ENCODE measurements at regions not wholly inside any gene's neighbourhood (a gene's known extent, or its start where the extent isn't known, plus 50 kb on each side); places are given as distances from the start of the nearest gene placed in this dataset.
A peak's percentile ranks its signal among the peaks of the same experiment; 100 is the strongest.

GRCh38 chr7:96836456-96836855 lies 126.8 kb upstream of the SEM1 start:
- Mint-ChIP-seq H3K27me3 (peaks cover 65% of the 10 kb centered on the region), H3K4me1 (peaks cover 34% of the 10 kb centered on the region), H3K36me3 (ENCODE audit: low read depth) (peaks cover 5% of the 10 kb centered on the region), H3K4me3 (peak overlapping the region; percentile 40), H3K27ac (no peak overlapping the region), H3K9me3 (peaks cover 5% of the 10 kb centered on the region)
- ChIA-PET CTCF (no interaction called here), POLR2A (no interaction called here)
- no peak for DNase-seq

DNA sequence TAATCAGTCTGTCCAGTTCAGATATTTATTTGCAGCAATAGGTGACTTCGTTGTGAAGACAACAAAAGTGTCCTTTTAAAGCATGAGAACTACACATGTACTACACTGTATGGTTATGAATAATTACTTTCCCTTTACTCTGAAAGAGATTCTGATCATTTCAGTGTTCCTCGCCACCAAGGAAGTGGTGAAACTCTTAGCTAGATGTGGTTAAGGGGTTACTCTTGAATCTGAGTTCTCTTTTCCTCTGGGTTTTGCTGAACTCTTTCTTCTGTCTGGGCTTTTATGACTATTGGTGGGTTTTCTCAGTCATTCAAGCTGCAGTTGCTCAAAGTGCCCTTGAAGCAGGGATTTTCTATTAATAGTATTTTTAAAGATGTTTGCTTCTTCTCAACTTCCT lies 127.9 kb upstream of the SEM1 start:
- ChIA-PET CTCF (interaction anchor here (1.2 kb wide), 1 partner anchor 9 kb away, joined by 6 read pairs; no protein-coding TSS in a partner anchor), POLR2A (no interaction called here)
- H3K4me3 Mint-ChIP-seq, result peak overlapping the region; percentile 39
- DNase-seq, result peak; percentile 71
- peak overlapping the region; percentile 16 for H3K27ac Mint-ChIP-seq
- peaks cover 66% of the 10 kb centered on the region for H3K27me3 Mint-ChIP-seq
- H3K4me1 Mint-ChIP-seq, result peaks cover 34% of the 10 kb centered on the region
- peaks cover 5% of the 10 kb centered on the region for H3K9me3 Mint-ChIP-seq
- H3K36me3 Mint-ChIP-seq (ENCODE audit: low read depth), result peaks cover 5% of the 10 kb centered on the region

- ChIA-PET CTCF (no interaction called here), POLR2A (no interaction called here)
- Mint-ChIP-seq H3K36me3 (ENCODE audit: low read depth) (peaks cover 5% of the 10 kb centered on the region), H3K27me3 (peaks cover 70% of the 10 kb centered on the region), H3K9me3 (peaks cover 5% of the 10 kb centered on the region), H3K4me3 (no peak overlapping the region), H3K27ac (no peak overlapping the region), H3K4me1 (peaks cover 34% of the 10 kb centered on the region)
- DNase-seq, result no peak
These were observed 128.8 kb upstream of the SEM1 start for GRCh38 chr7:96838481-96838880.

DNA sequence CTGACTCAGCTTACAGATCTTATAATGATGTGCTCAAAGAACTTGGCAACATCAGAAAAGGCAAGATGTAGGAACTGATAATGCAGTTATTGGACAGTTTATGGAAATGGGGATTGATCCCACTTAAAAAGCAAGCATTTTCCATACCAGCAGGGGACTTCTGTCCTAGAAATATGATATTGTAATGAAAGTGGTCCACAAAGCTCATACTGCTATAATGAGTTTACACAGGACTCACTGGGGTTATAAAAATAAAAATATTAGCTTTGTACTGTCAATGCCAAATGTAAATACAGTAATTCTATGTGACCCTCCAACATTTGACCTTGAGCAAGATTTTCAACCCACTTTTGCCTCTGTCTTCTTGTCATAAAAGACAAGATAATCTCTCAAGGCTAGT lies 145.5 kb upstream of the SEM1 start:
- H3K27ac Mint-ChIP-seq, result no peak overlapping the region
- no peaks in the 10 kb centered on the region for H3K9me3 Mint-ChIP-seq
- H3K4me3 Mint-ChIP-seq, result no peak overlapping the region
- ChIA-PET POLR2A (no interaction called here), CTCF (no interaction called here)
- no peak for DNase-seq
- H3K4me1 Mint-ChIP-seq, result no peaks in the 10 kb centered on the region
- peaks cover 27% of the 10 kb centered on the region for H3K27me3 Mint-ChIP-seq
- H3K36me3 Mint-ChIP-seq (ENCODE audit: low read depth), result no peaks in the 10 kb centered on the region

- Mint-ChIP-seq H3K27ac (no peak overlapping the region), H3K36me3 (ENCODE audit: low read depth) (no peaks in the 10 kb centered on the region), H3K9me3 (no peaks in the 10 kb centered on the region), H3K4me1 (no peaks in the 10 kb centered on the region), H3K27me3 (peaks cover 30% of the 10 kb centered on the region), H3K4me3 (no peak overlapping the region)
- POLR2A ChIA-PET, result no interaction called here
- CTCF ChIA-PET, result no interaction called here
- no peak for DNase-seq
These were observed 146.0 kb upstream of the SEM1 start for GRCh38 chr7:96855691-96856090.

- H3K9me3 Mint-ChIP-seq, result no peaks in the 10 kb centered on the region
- H3K27me3 Mint-ChIP-seq, result peaks cover 16% of the 10 kb centered on the region
- ChIA-PET POLR2A (no interaction called here), CTCF (interaction anchor here (0.5 kb wide), 1 partner anchor 53 kb away, joined by 5 read pairs; no protein-coding TSS in a partner anchor)
- no peak overlapping the region for H3K27ac Mint-ChIP-seq
- H3K36me3 Mint-ChIP-seq (ENCODE audit: low read depth), result no peaks in the 10 kb centered on the region
- no peak for DNase-seq
- no peaks in the 10 kb centered on the region for H3K4me1 Mint-ChIP-seq
- H3K4me3 Mint-ChIP-seq, result no peak overlapping the region
These were observed 135.8 kb upstream of the DLX6 start for GRCh38 chr7:96869538-96869937.

DNA sequence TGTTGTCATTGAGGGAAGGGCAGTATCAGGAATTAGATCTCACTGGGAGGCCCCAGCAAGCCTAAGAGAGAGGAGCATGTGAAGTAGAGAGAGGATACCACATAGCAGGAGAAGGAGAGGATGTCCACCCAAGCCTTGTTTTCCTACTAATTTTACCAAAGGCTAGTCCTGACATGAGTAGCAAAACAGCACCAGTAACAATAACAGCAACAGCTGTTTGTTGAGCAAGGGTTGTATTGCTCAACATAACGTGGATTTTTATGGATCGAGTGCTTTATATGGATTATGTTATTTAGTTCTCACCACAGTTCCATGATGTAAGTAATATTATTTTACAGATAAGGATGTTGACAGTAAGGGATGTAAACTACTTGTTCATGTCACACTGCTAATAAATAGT lies 135.2 kb upstream of the DLX6 start:
- no peak for DNase-seq
- Mint-ChIP-seq H3K4me3 (no peak overlapping the region), H3K36me3 (ENCODE audit: low read depth) (no peaks in the 10 kb centered on the region), H3K27me3 (peaks cover 9% of the 10 kb centered on the region), H3K27ac (no peak overlapping the region), H3K9me3 (no peaks in the 10 kb centered on the region), H3K4me1 (no peaks in the 10 kb centered on the region)
- POLR2A ChIA-PET, result no interaction called here
- CTCF ChIA-PET, result no interaction called here

DNA sequence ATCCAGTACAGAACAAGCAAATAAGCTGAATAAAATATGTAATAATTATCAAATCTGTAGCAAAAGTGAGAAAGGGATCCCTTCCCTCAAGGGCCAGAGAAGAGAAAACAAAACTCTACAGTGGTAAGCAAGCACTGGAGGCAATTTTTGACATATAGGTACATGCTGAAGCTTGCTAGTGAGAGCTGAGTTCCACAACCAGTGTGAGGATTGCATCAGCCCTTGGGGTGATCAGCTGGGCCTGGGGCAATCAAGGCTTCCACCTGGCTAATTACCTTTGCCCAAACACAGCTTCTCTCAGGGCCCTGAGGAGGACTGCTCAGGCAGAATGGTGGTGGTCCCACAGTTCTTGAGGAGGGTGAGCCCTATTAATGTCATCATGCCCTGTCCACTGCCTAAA lies 134.4 kb upstream of the DLX6 start:
- Mint-ChIP-seq H3K36me3 (ENCODE audit: low read depth) (no peaks in the 10 kb centered on the region), H3K4me3 (no peak overlapping the region), H3K4me1 (no peaks in the 10 kb centered on the region), H3K9me3 (no peaks in the 10 kb centered on the region), H3K27me3 (peaks cover 8% of the 10 kb centered on the region), H3K27ac (no peak overlapping the region)
- DNase-seq, result no peak
- POLR2A ChIA-PET, result no interaction called here
- CTCF ChIA-PET, result no interaction called here

DNA sequence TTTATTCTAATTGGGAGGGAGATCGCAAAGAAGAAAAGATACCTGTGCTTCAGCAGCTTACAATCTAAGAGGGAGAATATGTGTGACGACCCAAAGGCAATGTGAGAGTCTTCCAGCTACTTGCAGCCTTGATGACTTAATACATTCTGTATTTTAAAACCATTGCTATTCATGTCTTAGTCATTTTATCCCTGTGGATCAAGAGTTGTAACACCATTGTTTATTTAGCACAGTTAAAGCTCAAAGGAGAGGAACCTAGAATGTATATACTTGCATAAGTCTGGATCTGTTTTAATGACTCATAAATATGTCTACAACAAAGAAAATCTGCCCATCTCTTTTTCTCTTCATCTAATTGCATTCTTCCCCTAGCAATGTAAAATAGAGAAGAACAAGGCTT lies 117.9 kb upstream of the DLX6 start:
- Mint-ChIP-seq H3K27ac (no peak overlapping the region), H3K9me3 (no peaks in the 10 kb centered on the region), H3K27me3 (peaks cover 6% of the 10 kb centered on the region), H3K4me3 (no peak overlapping the region), H3K36me3 (ENCODE audit: low read depth) (no peaks in the 10 kb centered on the region), H3K4me1 (no peaks in the 10 kb centered on the region)
- no peak for DNase-seq
- ChIA-PET POLR2A (no interaction called here), CTCF (no interaction called here)

DNA sequence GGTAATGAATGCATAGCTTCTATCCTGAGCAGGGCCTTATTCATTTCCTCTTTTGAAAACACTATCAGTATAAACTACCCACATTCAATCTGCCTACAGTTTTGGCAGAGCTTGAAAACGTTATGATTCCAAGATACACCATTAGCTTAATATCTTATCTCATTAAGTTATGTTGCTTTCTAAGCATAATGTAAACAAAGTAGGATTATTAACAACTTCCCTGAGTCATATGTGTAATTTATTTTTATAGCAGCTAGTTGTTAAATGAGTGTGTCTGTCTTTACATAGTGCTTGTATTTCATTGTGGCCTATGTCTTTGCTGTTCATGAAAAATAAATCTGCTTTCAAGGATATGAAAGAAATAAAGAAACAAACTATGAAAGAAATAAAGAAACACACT lies 106.2 kb upstream of the DLX6 start:
- Mint-ChIP-seq H3K4me3 (no peak overlapping the region), H3K4me1 (no peaks in the 10 kb centered on the region), H3K9me3 (no peaks in the 10 kb centered on the region), H3K27me3 (peaks cover 6% of the 10 kb centered on the region), H3K36me3 (ENCODE audit: low read depth) (no peaks in the 10 kb centered on the region), H3K27ac (no peak overlapping the region)
- CTCF ChIA-PET, result no interaction called here
- POLR2A ChIA-PET, result no interaction called here
- no peak for DNase-seq

DNA sequence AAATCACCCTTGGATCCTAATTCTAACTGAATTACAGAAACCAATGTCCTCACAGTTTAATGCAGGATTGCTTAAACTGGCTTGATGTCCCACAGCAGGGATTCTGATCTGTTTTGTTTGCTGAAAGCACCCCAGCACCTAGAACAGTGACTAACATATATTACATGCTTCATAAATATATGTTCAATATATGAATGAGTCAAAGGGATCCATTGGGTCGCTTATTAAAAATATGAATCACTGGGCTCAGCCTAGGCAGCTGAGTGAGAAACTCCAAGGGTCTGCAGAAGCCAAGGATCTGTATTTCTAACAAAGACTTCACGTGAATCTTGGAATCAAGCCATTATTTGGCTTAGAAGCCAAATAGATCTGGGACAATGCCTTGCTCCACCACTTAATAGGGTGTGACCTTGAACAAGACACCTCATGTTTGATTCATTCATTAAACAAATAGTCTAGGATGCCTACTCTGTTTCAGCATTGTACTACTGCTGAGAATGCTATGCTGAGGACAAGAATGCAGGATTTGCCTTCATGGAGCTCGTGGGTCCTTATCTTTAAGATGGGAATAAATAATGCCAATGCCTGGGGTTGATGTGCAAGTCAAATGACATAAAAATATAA lies 103.4 kb upstream of the DLX6 start:
- no peak overlapping the region for H3K4me3 Mint-ChIP-seq
- no peaks in the 10 kb centered on the region for H3K36me3 Mint-ChIP-seq (ENCODE audit: low read depth)
- H3K27ac Mint-ChIP-seq, result no peak overlapping the region
- peaks cover 7% of the 10 kb centered on the region for H3K27me3 Mint-ChIP-seq
- no peaks in the 10 kb centered on the region for H3K9me3 Mint-ChIP-seq
- H3K4me1 Mint-ChIP-seq, result no peaks in the 10 kb centered on the region
- ChIA-PET CTCF (no interaction called here), POLR2A (no interaction called here)
- DNase-seq, result no peak

DNA sequence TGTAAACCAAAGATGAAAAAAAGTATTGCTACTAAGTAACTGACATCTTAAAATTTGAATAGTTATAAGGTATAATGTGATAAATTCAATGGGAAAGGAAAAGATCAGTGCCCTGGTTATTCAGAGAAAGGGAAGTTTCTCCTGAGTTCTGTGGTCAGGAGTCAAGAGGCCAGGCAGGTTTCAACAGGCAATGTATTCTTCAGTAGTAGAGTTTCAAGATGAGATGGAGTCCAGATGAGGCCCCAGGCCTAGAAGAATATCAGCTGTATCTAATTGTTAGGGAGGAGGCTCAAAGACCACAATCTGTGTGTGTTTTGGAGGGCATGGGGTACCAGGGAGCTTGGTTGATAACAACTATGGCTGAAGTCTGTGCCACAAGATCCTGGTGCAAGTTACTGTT lies 101.4 kb upstream of the DLX6 start:
- ChIA-PET POLR2A (no interaction called here), CTCF (no interaction called here)
- Mint-ChIP-seq H3K9me3 (no peaks in the 10 kb centered on the region), H3K4me3 (no peak overlapping the region), H3K4me1 (no peaks in the 10 kb centered on the region), H3K36me3 (ENCODE audit: low read depth) (no peaks in the 10 kb centered on the region), H3K27ac (no peak overlapping the region), H3K27me3 (peaks cover 9% of the 10 kb centered on the region)
- DNase-seq, result no peak

GRCh38 chr7:96910486-96910885 lies 94.9 kb upstream of the DLX6 start:
- H3K4me1 Mint-ChIP-seq, result no peaks in the 10 kb centered on the region
- CTCF ChIA-PET, result no interaction called here
- no peaks in the 10 kb centered on the region for H3K9me3 Mint-ChIP-seq
- peaks cover 15% of the 10 kb centered on the region for H3K27me3 Mint-ChIP-seq
- no peaks in the 10 kb centered on the region for H3K36me3 Mint-ChIP-seq (ENCODE audit: low read depth)
- no peak overlapping the region for H3K27ac Mint-ChIP-seq
- DNase-seq, result no peak
- H3K4me3 Mint-ChIP-seq, result no peak overlapping the region
- POLR2A ChIA-PET, result no interaction called here

DNA sequence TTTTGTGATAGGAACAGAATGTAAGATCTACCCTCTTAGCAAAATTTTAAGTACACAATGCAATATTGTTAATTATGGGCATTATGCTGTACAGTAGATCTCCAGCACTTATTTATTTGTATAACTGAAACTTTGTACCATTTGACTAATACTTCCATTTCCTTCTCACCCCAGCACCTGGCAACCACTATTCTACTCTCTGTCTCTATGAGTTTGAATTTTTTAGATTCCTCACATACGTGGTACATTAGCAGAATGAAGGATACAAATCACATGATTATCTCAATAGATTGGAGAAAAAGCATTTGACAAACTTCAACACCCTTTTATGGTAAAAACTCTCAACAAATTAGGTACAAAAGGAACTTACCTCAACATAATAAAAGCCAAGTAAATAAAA lies 90.3 kb upstream of the DLX6 start:
- H3K4me3 Mint-ChIP-seq, result no peak overlapping the region
- no peak overlapping the region for H3K27ac Mint-ChIP-seq
- no peak for DNase-seq
- H3K4me1 Mint-ChIP-seq, result no peaks in the 10 kb centered on the region
- H3K9me3 Mint-ChIP-seq, result no peaks in the 10 kb centered on the region
- no peaks in the 10 kb centered on the region for H3K36me3 Mint-ChIP-seq (ENCODE audit: low read depth)
- ChIA-PET POLR2A (no interaction called here), CTCF (no interaction called here)
- H3K27me3 Mint-ChIP-seq, result peaks cover 22% of the 10 kb centered on the region

Measured in activated CD4-positive, alpha-beta T cell treated with anti-CD3 and anti-CD28 coated beads, Interleukin-2, amount 10 ng/mL, durations not matched to agents 7 days and 5 days (primary cell).